GM12878 (cell line): ENCODE measurements at regions not wholly inside any gene's neighbourhood (a gene's known extent, or its start where the extent isn't known, plus 50 kb on each side); places are given as distances from the start of the nearest gene placed in this dataset.

Experiments
- ATAC-seq: fragments of 200-7000 bp; cut with Tn5 transposase; 3 replicates; pipeline ENCODE4 v1.9.1; 2020; ENCODE audit warnings: mild to moderate bottlenecking, moderate library complexity
- BruUV-seq: library from RNA; stranded (reverse); fragments of 400-500 nt; replicated peaks from 2 replicates; lab custom pipeline; 2021; lab: Mats Ljungman, UMichigan
- CTCF ChIA-PET: fragments of 300-600 bp; sonication (Branson Sonifier 250); formaldehyde crosslinking; extraction: SDS; loops from one replicate; lab custom pipeline; 2021; ENCODE audit warnings: inconsistent platforms; lab: Yijun Ruan, JAX
- POLR2A ChIA-PET: fragments of 350-600 bp; formaldehyde crosslinking; extraction: SDS; loops from one replicate; lab custom pipeline; 2021; ENCODE audit warnings: inconsistent platforms; lab: Charles Lee
- RAD21 ChIA-PET: fragments of 300-600 bp; sonication (Branson Sonifier 250); formaldehyde crosslinking; loops from one replicate; lab custom pipeline; 2023; ENCODE audit warnings: antibody characterized with exemption; ENCODE audit not compliant: unreplicated experiment; lab: Charles Lee
- SMC1A ChIA-PET: fragments of 300-600 bp; sonication (Branson Sonifier 250); formaldehyde crosslinking; loops from one replicate; lab custom pipeline; 2023; ENCODE audit not compliant: unreplicated experiment, uncharacterized antibody; lab: Charles Lee
- DNase-seq: peaks from one replicate; pipeline ENCODE4 v3.0.0-alpha.2; 2011; ENCODE audit warnings: low read depth, low spot score
- FAIRE-seq: peaks from 3 replicates; lab custom pipeline; 2011; peaks lifted over from hg19 to GRCh38; lab: Jason Lieb, UNC
- H2AFZ ChIP-seq: 2 replicates; pipeline ENCODE4 v1.6.0; 2011; ENCODE audit warnings: low read depth, low read length, control low read depth; ENCODE audit not compliant: control insufficient read depth
- H3K27ac ChIP-seq: 2 replicates; pipeline ENCODE4 v1.5.1; 2011; ENCODE audit warnings: control low read depth; ENCODE audit not compliant: control insufficient read depth, insufficient read depth
- H3K27me3 ChIP-seq, 2 experiments: replicated peaks in 1 of 2; 2 replicates each; pipeline versions ENCODE4 v1.6.0 to v1.6.1; 2011; ENCODE audit warnings: low read length in 1 of 2; ENCODE audit not compliant: control insufficient read depth in 2 of 2, insufficient read depth in 2 of 2
- H3K36me3 ChIP-seq, 2 experiments: 2 replicates each; pipeline ENCODE4 v1.5.1; 2011; ENCODE audit warnings: low read length in 1 of 2; ENCODE audit not compliant: control insufficient read depth in 2 of 2, insufficient read depth in 2 of 2
- H3K4me1 ChIP-seq: 2 replicates; pipeline ENCODE4 v1.6.1; 2011; ENCODE audit warnings: mild to moderate bottlenecking, low read length, moderate library complexity, mixed read lengths; ENCODE audit not compliant: control insufficient read depth, insufficient read depth
- H3K4me2 ChIP-seq: 2 replicates; pipeline ENCODE4 v1.6.0; 2011; ENCODE audit warnings: control low read depth; ENCODE audit not compliant: control insufficient read depth, insufficient read depth
- H3K4me3 ChIP-seq: fragments of 200-600 bp; sonication (generic); 2 replicates; pipeline ENCODE4 v1.5.1; 2016
- H3K79me2 ChIP-seq: 2 replicates; pipeline ENCODE4 v1.6.0; 2011; ENCODE audit warnings: low read length; ENCODE audit not compliant: control insufficient read depth, insufficient read depth
- H3K9ac ChIP-seq: 2 replicates; pipeline ENCODE4 v1.8.0; 2011; ENCODE audit warnings: low read length, control low read depth, mixed read lengths; ENCODE audit not compliant: control insufficient read depth, insufficient read depth
- H3K9me3 ChIP-seq: replicated peaks from 3 replicates; pipeline ENCODE4 v1.5.1; 2011; ENCODE audit warnings: mild to moderate bottlenecking, low read length; ENCODE audit not compliant: control insufficient read depth, insufficient read depth
- H4K20me1 ChIP-seq: 2 replicates; pipeline ENCODE4 v1.6.0; 2011; ENCODE audit not compliant: control insufficient read depth, insufficient read depth
- CEBPB ChIP-seq, 2 experiments: fragments of 150-350 bp in 1 of 2; IDR thresholded peaks; 2 replicates each; pipeline ENCODE4 v1.6.1; 2012 to 2014; ENCODE audit warnings: low read depth in 2 of 2, low read length in 2 of 2, borderline replicate concordance in 1 of 2, inconsistent platforms in 1 of 2
- RBBP5 ChIP-seq: fragments of 200-600 bp; sonication (generic); conservative IDR thresholded peaks from 2 replicates; pipeline ENCODE4 v1.6.1; 2016
- RCOR1 ChIP-seq: conservative IDR thresholded peaks from 2 replicates; pipeline ENCODE4 v1.6.1; 2012; ENCODE audit warnings: low read depth, low read length, improper control_type of control experiment
- RUNX3 ChIP-seq: IDR thresholded peaks from 2 replicates; pipeline ENCODE4 v1.6.1; 2012; ENCODE audit warnings: low read length, inconsistent platforms
- SMC3 ChIP-seq: IDR thresholded peaks from 2 replicates; pipeline ENCODE4 v1.6.1; 2011; ENCODE audit warnings: low read length, improper control_type of control experiment, borderline replicate concordance
- SREBF1 ChIP-seq: IDR thresholded peaks from 2 replicates; pipeline ENCODE4 v1.6.1; 2012; ENCODE audit warnings: mild to moderate bottlenecking, low read length
- ZNF207 ChIP-seq: fragments of 450-650 bp; IDR thresholded peaks from 2 replicates; pipeline ENCODE4 v1.6.1; 2014; ENCODE audit warnings: antibody characterized with exemption, mild to moderate bottlenecking, borderline replicate concordance
- ZNF622 ChIP-seq: fragments of 450-650 bp; IDR thresholded peaks from 2 replicates; pipeline ENCODE4 v1.6.1; 2017; ENCODE audit warnings: mild to moderate bottlenecking, inconsistent platforms
- WGBS: methylation state at CpG from one replicate; pipeline ENCODE4 v1.1.6; 2016; ENCODE audit warnings: low lambda C conversion rate; ENCODE audit not compliant: insufficient replicate concordance, insufficient coverage; ENCODE audit errors: missing lambda C conversion rate; 5-methylcytosine and 5-hydroxymethylcytosine counted together
- in situ Hi-C: fragments of 300-500 bp; cut with MboI; formaldehyde crosslinking; loops from 9 replicates; pipeline ENCODE4 v1.14.3; 2018; ENCODE audit warnings: mixed read lengths
- intact Hi-C: fragments of 100-400 bp; cut with micrococcal nuclease; formaldehyde crosslinking; loops from one replicate; pipeline ENCODE4 v1.14.2; 2022; ENCODE audit not compliant: unreplicated experiment
- TF ChIP-seq, protein P1 (sequence below): fragments of 450-650 bp; IDR thresholded peaks from 2 replicates; pipeline ENCODE4 v1.6.1; 2017; ENCODE audit warnings: antibody characterized with exemption, mild to moderate bottlenecking, moderate library complexity
- TF ChIP-seq, protein P2 (sequence below): fragments of 450-650 bp; formaldehyde crosslinking; IDR thresholded peaks from 2 replicates; pipeline ENCODE4 v1.5.0; 2022; ENCODE audit warnings: mild to moderate bottlenecking, missing genetic modification characterization
- TF ChIP-seq, protein P3 (sequence below): fragments of 450-650 bp; IDR thresholded peaks from 2 replicates; pipeline ENCODE4 v1.6.1; 2017; ENCODE audit warnings: mild to moderate bottlenecking, moderate library complexity

DNA sequence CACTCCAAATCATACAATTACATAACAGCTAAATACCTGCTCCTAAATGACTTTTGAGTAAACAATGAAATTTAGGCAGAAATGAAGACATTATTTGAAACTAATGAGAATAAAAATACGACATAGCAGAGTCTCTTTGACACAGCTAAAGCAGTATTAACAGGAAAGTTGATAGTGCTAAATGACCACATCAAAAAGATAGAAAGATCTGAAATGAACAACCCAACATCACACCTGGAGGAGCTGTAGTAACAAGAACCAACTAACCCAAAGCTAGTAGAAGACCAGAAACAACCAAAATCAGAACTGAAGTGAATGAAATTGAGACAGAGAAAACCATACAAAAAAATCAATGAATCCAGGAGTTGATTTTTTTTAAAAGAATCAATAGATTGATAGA lies 257.8 kb downstream of the ARAP2 start (continued):
- TF ChIP-seq, protein P1, sequence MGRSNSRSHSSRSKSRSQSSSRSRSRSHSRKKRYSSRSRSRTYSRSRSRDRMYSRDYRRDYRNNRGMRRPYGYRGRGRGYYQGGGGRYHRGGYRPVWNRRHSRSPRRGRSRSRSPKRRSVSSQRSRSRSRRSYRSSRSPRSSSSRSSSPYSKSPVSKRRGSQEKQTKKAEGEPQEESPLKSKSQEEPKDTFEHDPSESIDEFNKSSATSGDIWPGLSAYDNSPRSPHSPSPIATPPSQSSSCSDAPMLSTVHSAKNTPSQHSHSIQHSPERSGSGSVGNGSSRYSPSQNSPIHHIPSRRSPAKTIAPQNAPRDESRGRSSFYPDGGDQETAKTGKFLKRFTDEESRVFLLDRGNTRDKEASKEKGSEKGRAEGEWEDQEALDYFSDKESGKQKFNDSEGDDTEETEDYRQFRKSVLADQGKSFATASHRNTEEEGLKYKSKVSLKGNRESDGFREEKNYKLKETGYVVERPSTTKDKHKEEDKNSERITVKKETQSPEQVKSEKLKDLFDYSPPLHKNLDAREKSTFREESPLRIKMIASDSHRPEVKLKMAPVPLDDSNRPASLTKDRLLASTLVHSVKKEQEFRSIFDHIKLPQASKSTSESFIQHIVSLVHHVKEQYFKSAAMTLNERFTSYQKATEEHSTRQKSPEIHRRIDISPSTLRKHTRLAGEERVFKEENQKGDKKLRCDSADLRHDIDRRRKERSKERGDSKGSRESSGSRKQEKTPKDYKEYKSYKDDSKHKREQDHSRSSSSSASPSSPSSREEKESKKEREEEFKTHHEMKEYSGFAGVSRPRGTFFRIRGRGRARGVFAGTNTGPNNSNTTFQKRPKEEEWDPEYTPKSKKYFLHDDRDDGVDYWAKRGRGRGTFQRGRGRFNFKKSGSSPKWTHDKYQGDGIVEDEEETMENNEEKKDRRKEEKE: no peak

DNA sequence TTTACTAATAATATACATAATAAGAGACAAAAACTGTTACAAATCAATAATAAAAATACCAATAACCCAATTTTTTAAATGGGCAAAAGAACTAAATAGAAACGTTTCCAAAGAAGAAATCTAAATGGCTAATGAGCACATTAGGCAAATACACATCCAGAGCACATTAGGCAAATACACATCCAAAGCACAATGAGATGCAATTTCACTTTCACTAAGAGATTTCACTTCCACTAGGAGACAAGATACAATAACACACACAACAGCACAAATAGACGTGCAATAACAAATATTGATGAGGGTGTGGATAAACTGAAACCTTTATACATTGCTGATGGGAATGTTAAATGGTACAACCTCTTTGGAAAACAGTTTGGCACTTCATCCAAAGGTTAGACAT lies 250.7 kb downstream of the ARAP2 start:
- Histone ChIP-seq H3K4me3 (no peak overlapping the region), H3K4me2 (no peak overlapping the region), H3K27ac (no peak overlapping the region), H3K27me3 (no peaks in the 10 kb centered on the region), H3K9me3 (no peaks in the 10 kb centered on the region), H3K4me1 (no peaks in the 10 kb centered on the region), H2AFZ (no peak overlapping the region), H4K20me1 (no peaks in the 10 kb centered on the region), H3K79me2 (no peaks in the 10 kb centered on the region), H3K36me3 (no peaks in the 10 kb centered on the region), H3K9ac (no peak overlapping the region)
- TF ChIP-seq ZNF207: no peak
- TF ChIP-seq, protein P2, sequence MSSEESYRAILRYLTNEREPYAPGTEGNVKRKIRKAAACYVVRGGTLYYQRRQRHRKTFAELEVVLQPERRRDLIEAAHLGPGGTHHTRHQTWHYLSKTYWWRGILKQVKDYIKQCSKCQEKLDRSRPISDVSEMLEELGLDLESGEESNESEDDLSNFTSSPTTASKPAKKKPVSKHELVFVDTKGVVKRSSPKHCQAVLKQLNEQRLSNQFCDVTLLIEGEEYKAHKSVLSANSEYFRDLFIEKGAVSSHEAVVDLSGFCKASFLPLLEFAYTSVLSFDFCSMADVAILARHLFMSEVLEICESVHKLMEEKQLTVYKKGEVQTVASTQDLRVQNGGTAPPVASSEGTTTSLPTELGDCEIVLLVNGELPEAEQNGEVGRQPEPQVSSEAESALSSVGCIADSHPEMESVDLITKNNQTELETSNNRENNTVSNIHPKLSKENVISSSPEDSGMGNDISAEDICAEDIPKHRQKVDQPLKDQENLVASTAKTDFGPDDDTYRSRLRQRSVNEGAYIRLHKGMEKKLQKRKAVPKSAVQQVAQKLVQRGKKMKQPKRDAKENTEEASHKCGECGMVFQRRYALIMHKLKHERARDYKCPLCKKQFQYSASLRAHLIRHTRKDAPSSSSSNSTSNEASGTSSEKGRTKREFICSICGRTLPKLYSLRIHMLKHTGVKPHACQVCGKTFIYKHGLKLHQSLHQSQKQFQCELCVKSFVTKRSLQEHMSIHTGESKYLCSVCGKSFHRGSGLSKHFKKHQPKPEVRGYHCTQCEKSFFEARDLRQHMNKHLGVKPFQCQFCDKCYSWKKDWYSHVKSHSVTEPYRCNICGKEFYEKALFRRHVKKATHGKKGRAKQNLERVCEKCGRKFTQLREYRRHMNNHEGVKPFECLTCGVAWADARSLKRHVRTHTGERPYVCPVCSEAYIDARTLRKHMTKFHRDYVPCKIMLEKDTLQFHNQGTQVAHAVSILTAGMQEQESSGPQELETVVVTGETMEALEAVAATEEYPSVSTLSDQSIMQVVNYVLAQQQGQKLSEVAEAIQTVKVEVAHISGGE (CRISPR knock-in tag): no peak
- TF ChIP-seq RBBP5: no peak
- TF ChIP-seq RUNX3: no peak
- TF ChIP-seq SREBF1: no peak
- TF ChIP-seq RCOR1: no peak
- TF ChIP-seq, protein P3, sequence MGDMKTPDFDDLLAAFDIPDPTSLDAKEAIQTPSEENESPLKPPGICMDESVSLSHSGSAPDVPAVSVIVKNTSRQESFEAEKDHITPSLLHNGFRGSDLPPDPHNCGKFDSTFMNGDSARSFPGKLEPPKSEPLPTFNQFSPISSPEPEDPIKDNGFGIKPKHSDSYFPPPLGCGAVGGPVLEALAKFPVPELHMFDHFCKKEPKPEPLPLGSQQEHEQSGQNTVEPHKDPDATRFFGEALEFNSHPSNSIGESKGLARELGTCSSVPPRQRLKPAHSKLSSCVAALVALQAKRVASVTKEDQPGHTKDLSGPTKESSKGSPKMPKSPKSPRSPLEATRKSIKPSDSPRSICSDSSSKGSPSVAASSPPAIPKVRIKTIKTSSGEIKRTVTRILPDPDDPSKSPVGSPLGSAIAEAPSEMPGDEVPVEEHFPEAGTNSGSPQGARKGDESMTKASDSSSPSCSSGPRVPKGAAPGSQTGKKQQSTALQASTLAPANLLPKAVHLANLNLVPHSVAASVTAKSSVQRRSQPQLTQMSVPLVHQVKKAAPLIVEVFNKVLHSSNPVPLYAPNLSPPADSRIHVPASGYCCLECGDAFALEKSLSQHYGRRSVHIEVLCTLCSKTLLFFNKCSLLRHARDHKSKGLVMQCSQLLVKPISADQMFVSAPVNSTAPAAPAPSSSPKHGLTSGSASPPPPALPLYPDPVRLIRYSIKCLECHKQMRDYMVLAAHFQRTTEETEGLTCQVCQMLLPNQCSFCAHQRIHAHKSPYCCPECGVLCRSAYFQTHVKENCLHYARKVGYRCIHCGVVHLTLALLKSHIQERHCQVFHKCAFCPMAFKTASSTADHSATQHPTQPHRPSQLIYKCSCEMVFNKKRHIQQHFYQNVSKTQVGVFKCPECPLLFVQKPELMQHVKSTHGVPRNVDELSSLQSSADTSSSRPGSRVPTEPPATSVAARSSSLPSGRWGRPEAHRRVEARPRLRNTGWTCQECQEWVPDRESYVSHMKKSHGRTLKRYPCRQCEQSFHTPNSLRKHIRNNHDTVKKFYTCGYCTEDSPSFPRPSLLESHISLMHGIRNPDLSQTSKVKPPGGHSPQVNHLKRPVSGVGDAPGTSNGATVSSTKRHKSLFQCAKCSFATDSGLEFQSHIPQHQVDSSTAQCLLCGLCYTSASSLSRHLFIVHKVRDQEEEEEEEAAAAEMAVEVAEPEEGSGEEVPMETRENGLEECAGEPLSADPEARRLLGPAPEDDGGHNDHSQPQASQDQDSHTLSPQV: no peak
- no peak for TF ChIP-seq SMC3
- no peak for TF ChIP-seq CEBPB (IDR thresholded peaks at IDR 0.05; ENCODE audit: borderline replicate concordance in 1 of 2, low read depth in 2 of 2, low read length in 2 of 2)
- TF ChIP-seq ZNF622: no peak
- ChIA-PET POLR2A (no interaction called here), CTCF (no interaction called here), SMC1A (interaction anchor here (1.2 kb wide), 1 partner anchor 15 kb away, joined by 3 read pairs; no protein-coding TSS in a partner anchor), RAD21 (no interaction called here)
- WGBS: 0% methylated on average over 2 of the region's 2 CpGs
- DNase-seq: no peak
- intact Hi-C loops: no loop called here
- BruUV-seq: no TSS peak
- no peak for FAIRE-seq
- ATAC-seq: peak; percentile 67
- in situ Hi-C loops: no loop called here
